GM23248 (cell line): ENCODE measurements at regions not wholly inside any gene's neighbourhood (a gene's known extent, or its start where the extent isn't known, plus 50 kb on each side); places are given as distances from the start of the nearest gene placed in this dataset.

Source experiments
- EZH2 ChIP-seq: fragments of 200-600 bp; sonication (generic); IDR thresholded peaks from 2 replicates; pipeline ENCODE4 v1.6.1; 2018; ENCODE audit warnings: antibody characterized with exemption, mild to moderate bottlenecking; ENCODE audit not compliant: insufficient read depth, poor library complexity, severe bottlenecking
- EZH2phosphoT487 ChIP-seq: fragments of 200-600 bp; sonication (generic); IDR thresholded peaks from 2 replicates; pipeline ENCODE4 v1.6.1; 2018; ENCODE audit warnings: antibody characterized with exemption, moderate library complexity, mild to moderate bottlenecking, low read depth; ENCODE audit not compliant: insufficient read depth

DNA sequence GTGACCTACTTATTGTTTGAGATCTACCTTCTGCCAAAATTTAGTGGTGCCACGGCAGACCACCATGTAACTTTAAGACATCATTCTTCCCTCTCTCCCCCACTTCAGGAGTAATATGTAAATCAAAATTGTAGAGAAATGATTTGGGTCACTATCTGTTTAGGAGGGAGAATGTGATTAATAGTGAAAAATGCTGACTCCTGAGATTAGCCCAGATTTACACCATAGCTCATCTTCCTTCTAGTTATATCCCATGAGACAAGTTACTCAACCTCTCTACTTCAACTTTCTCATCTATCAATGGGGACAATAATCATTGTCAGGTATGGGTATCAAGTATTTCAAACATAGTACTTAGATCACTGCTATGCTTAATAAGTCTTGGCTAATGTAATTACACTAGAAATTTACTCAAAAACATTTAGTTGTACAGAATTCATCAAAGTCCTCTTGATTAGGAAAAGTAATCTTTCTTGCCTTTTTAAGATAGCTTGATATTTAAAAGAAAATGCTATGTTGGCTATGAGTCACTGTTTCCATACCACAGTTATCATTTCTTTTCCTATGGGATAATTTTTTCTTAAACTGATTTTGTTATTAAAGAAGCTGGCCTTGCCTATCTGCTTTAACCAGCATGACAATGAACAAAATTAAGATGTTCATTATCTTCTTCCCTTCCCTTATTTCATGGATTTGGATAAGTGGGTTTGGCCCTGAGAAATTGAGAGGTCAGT is 1038.9 kb upstream of the ZEB2 start:
- TF ChIP-seq EZH2phosphoT487 (no peak), EZH2 (no peak)
